ENCODE measurements at regions not wholly inside any gene's neighbourhood (a gene's known extent, or its start where the extent isn't known, plus 50 kb on each side); places are given as distances from the start of the nearest gene placed in this dataset.

- Histone ChIP-seq H3K27ac (ENCODE audit: insufficient read depth, low read length, poor library complexity, severe bottlenecking) (no peak overlapping the region), H3K4me3 (ENCODE audit: insufficient read depth, low read depth, low read length, poor library complexity, severe bottlenecking) (no peak overlapping the region), H3K27me3 (replicated peaks; ENCODE audit: control insufficient read depth, insufficient read depth, low read length, poor library complexity, severe bottlenecking) (no peaks in the 10 kb centered on the region), H3K9me3 (ENCODE audit: control insufficient read depth, low read length) (no peaks in the 10 kb centered on the region), H3K36me3 (ENCODE audit: control insufficient read depth, insufficient read depth, low read length) (no peaks in the 10 kb centered on the region), H3K4me1 (ENCODE audit: control insufficient read depth, insufficient read depth, low read length, poor library complexity, severe bottlenecking) (no peaks in the 10 kb centered on the region)
- DNase-seq = no peak
These were observed 73.1 kb downstream of the IRF8 start for GRCh38 chr16:85971902-85972638.

GRCh38 chr16:85974428-85975375 lies 75.7 kb downstream of the IRF8 start:
- Histone ChIP-seq H3K27me3 (replicated peaks; ENCODE audit: control insufficient read depth, insufficient read depth, low read length, poor library complexity, severe bottlenecking) (no peaks in the 10 kb centered on the region), H3K4me1 (ENCODE audit: control insufficient read depth, insufficient read depth, low read length, poor library complexity, severe bottlenecking) (no peaks in the 10 kb centered on the region), H3K27ac (ENCODE audit: insufficient read depth, low read length, poor library complexity, severe bottlenecking) (no peak overlapping the region), H3K9me3 (ENCODE audit: control insufficient read depth, low read length) (no peaks in the 10 kb centered on the region), H3K4me3 (ENCODE audit: insufficient read depth, low read depth, low read length, poor library complexity, severe bottlenecking) (no peak overlapping the region), H3K36me3 (ENCODE audit: control insufficient read depth, insufficient read depth, low read length) (no peaks in the 10 kb centered on the region)
- no peak for DNase-seq

- no peaks in the 10 kb centered on the region for H3K4me1 ChIP-seq (ENCODE audit: control insufficient read depth, insufficient read depth, low read length, poor library complexity, severe bottlenecking)
- H3K9me3 ChIP-seq (ENCODE audit: control insufficient read depth, low read length) = no peaks in the 10 kb centered on the region
- DNase-seq = no peak
- no peaks in the 10 kb centered on the region for H3K36me3 ChIP-seq (ENCODE audit: control insufficient read depth, insufficient read depth, low read length)
- H3K27me3 ChIP-seq (replicated peaks; ENCODE audit: control insufficient read depth, insufficient read depth, low read length, poor library complexity, severe bottlenecking) = no peaks in the 10 kb centered on the region
- H3K27ac ChIP-seq (ENCODE audit: insufficient read depth, low read length, poor library complexity, severe bottlenecking) = no peak overlapping the region
- no peak overlapping the region for H3K4me3 ChIP-seq (ENCODE audit: insufficient read depth, low read depth, low read length, poor library complexity, severe bottlenecking)
These were observed 76.6 kb downstream of the IRF8 start for GRCh38 chr16:85975451-85975981.

GRCh38 chr16:85978291-85978775 lies 79.4 kb downstream of the IRF8 start:
- no peak overlapping the region for H3K4me3 ChIP-seq (ENCODE audit: insufficient read depth, low read depth, low read length, poor library complexity, severe bottlenecking)
- H3K27ac ChIP-seq (ENCODE audit: insufficient read depth, low read length, poor library complexity, severe bottlenecking) = no peak overlapping the region
- H3K4me1 ChIP-seq (ENCODE audit: control insufficient read depth, insufficient read depth, low read length, poor library complexity, severe bottlenecking) = no peaks in the 10 kb centered on the region
- DNase-seq = no peak
- H3K9me3 ChIP-seq (ENCODE audit: control insufficient read depth, low read length) = no peaks in the 10 kb centered on the region
- H3K27me3 ChIP-seq (replicated peaks; ENCODE audit: control insufficient read depth, insufficient read depth, low read length, poor library complexity, severe bottlenecking) = no peaks in the 10 kb centered on the region
- no peaks in the 10 kb centered on the region for H3K36me3 ChIP-seq (ENCODE audit: control insufficient read depth, insufficient read depth, low read length)

- Histone ChIP-seq H3K27me3 (replicated peaks; ENCODE audit: control insufficient read depth, insufficient read depth, low read length, poor library complexity, severe bottlenecking) (no peaks in the 10 kb centered on the region), H3K4me1 (ENCODE audit: control insufficient read depth, insufficient read depth, low read length, poor library complexity, severe bottlenecking) (no peaks in the 10 kb centered on the region)
- no peak for DNase-seq
These were observed 80.0 kb downstream of the IRF8 start for GRCh38 chr16:85978976-85979375.

GRCh38 chr16:85979605-85980004 lies 80.6 kb downstream of the IRF8 start:
- H3K27ac ChIP-seq (ENCODE audit: insufficient read depth, low read length, poor library complexity, severe bottlenecking) = no peak overlapping the region
- no peak overlapping the region for H3K4me3 ChIP-seq (ENCODE audit: insufficient read depth, low read depth, low read length, poor library complexity, severe bottlenecking)
- H3K36me3 ChIP-seq (ENCODE audit: control insufficient read depth, insufficient read depth, low read length) = no peaks in the 10 kb centered on the region
- no peaks in the 10 kb centered on the region for H3K27me3 ChIP-seq (replicated peaks; ENCODE audit: control insufficient read depth, insufficient read depth, low read length, poor library complexity, severe bottlenecking)
- DNase-seq = no peak
- no peaks in the 10 kb centered on the region for H3K9me3 ChIP-seq (ENCODE audit: control insufficient read depth, low read length)
- no peaks in the 10 kb centered on the region for H3K4me1 ChIP-seq (ENCODE audit: control insufficient read depth, insufficient read depth, low read length, poor library complexity, severe bottlenecking)

More at GRCh38 chr16:85978976-85979375, 80.0 kb downstream of the IRF8 start:
- Histone ChIP-seq H3K9me3 (ENCODE audit: control insufficient read depth, low read length) (no peaks in the 10 kb centered on the region), H3K36me3 (ENCODE audit: control insufficient read depth, insufficient read depth, low read length) (no peaks in the 10 kb centered on the region), H3K27ac (ENCODE audit: insufficient read depth, low read length, poor library complexity, severe bottlenecking) (no peak overlapping the region), H3K4me3 (ENCODE audit: insufficient read depth, low read depth, low read length, poor library complexity, severe bottlenecking) (no peak overlapping the region)

GRCh38 chr16:85980686-85981085 lies 81.7 kb downstream of the IRF8 start:
- Histone ChIP-seq H3K27me3 (replicated peaks; ENCODE audit: control insufficient read depth, insufficient read depth, low read length, poor library complexity, severe bottlenecking) (no peaks in the 10 kb centered on the region), H3K9me3 (ENCODE audit: control insufficient read depth, low read length) (no peaks in the 10 kb centered on the region), H3K27ac (ENCODE audit: insufficient read depth, low read length, poor library complexity, severe bottlenecking) (no peak overlapping the region), H3K36me3 (ENCODE audit: control insufficient read depth, insufficient read depth, low read length) (no peaks in the 10 kb centered on the region), H3K4me1 (ENCODE audit: control insufficient read depth, insufficient read depth, low read length, poor library complexity, severe bottlenecking) (no peaks in the 10 kb centered on the region), H3K4me3 (ENCODE audit: insufficient read depth, low read depth, low read length, poor library complexity, severe bottlenecking) (no peak overlapping the region)
- DNase-seq = no peak

GRCh38 chr16:85981826-85982562 lies 83.0 kb downstream of the IRF8 start:
- no peak for DNase-seq
- H3K4me1 ChIP-seq (ENCODE audit: control insufficient read depth, insufficient read depth, low read length, poor library complexity, severe bottlenecking) = no peaks in the 10 kb centered on the region
- no peak overlapping the region for H3K4me3 ChIP-seq (ENCODE audit: insufficient read depth, low read depth, low read length, poor library complexity, severe bottlenecking)
- H3K9me3 ChIP-seq (ENCODE audit: control insufficient read depth, low read length) = no peaks in the 10 kb centered on the region
- H3K27ac ChIP-seq (ENCODE audit: insufficient read depth, low read length, poor library complexity, severe bottlenecking) = no peak overlapping the region
- H3K27me3 ChIP-seq (replicated peaks; ENCODE audit: control insufficient read depth, insufficient read depth, low read length, poor library complexity, severe bottlenecking) = no peaks in the 10 kb centered on the region
- H3K36me3 ChIP-seq (ENCODE audit: control insufficient read depth, insufficient read depth, low read length) = no peaks in the 10 kb centered on the region

- Histone ChIP-seq H3K4me3 (ENCODE audit: insufficient read depth, low read depth, low read length, poor library complexity, severe bottlenecking) (no peak overlapping the region), H3K4me1 (ENCODE audit: control insufficient read depth, insufficient read depth, low read length, poor library complexity, severe bottlenecking) (peaks cover 3% of the 10 kb centered on the region)
These were observed 83.6 kb downstream of the IRF8 start for GRCh38 chr16:85982563-85982939.

More at GRCh38 chr16:85982563-85982939, 83.6 kb downstream of the IRF8 start:
- H3K27me3 ChIP-seq (replicated peaks; ENCODE audit: control insufficient read depth, insufficient read depth, low read length, poor library complexity, severe bottlenecking) = no peaks in the 10 kb centered on the region
- no peak overlapping the region for H3K27ac ChIP-seq (ENCODE audit: insufficient read depth, low read length, poor library complexity, severe bottlenecking)
- DNase-seq = no peak
- no peaks in the 10 kb centered on the region for H3K9me3 ChIP-seq (ENCODE audit: control insufficient read depth, low read length)
- no peaks in the 10 kb centered on the region for H3K36me3 ChIP-seq (ENCODE audit: control insufficient read depth, insufficient read depth, low read length)
